ENCODE measurements at regions not wholly inside any gene's neighbourhood (a gene's known extent, or its start where the extent isn't known, plus 50 kb on each side); places are given as distances from the start of the nearest gene placed in this dataset.

- no peak for TF ChIP-seq ZNF75A (CRISPR knock-in tag; IDR thresholded peaks at IDR 0.05)
- TF ChIP-seq PURB (CRISPR knock-in tag; IDR thresholded peaks at IDR 0.05; ENCODE audit: low read depth), result no peak
- no peak for TF ChIP-seq CREBBP (IDR thresholded peaks at IDR 0.05; ENCODE audit: low read depth, low read length)
- TF ChIP-seq CEBPG (CRISPR knock-in tag; IDR thresholded peaks at IDR 0.05), result no peak
- TF ChIP-seq CEBPG (tag; conservative IDR thresholded peaks at IDR 0.05 in 1 of 2, IDR thresholded peaks at IDR 0.05 in 1 of 2), result no peak
- no peak for TF ChIP-seq POLR2B (IDR thresholded peaks at IDR 0.05; ENCODE audit: low read depth, partially characterized antibody)
- no peak for TF ChIP-seq ZNF561 (CRISPR knock-in tag; conservative IDR thresholded peaks at IDR 0.05)
- TF ChIP-seq GTF2E2 (tag; IDR thresholded peaks at IDR 0.05), result no peak
- no peak for TF ChIP-seq ETS2 (tag; IDR thresholded peaks at IDR 0.05; ENCODE audit: borderline replicate concordance, poor library complexity, severe bottlenecking)
These were observed 159.9 kb downstream of the MDFIC start (continued) for GRCh38 chr7:115081772-115082171.

- POLR2A ChIA-PET, result no interaction called here
- no peak for ATAC-seq
These were observed 157.0 kb downstream of the MDFIC start for GRCh38 chr7:115078851-115079250.

More at GRCh38 chr7:115078851-115079250, 157.0 kb downstream of the MDFIC start:
- no peak for FAIRE-seq
- WGBS (ENCODE audit: insufficient coverage, low coverage, missing lambda C conversion rate), result 0% methylated on average over 1 of the region's 1 CpG
- DNase-seq (ENCODE audit: extremely low read depth in 1 of 4, low spot score in 3 of 4), result no peak
- Histone ChIP-seq H2AFZ (ENCODE audit: low read depth, low read length) (no peak overlapping the region), H3K4me3 (no peak overlapping the region), H3K9ac (ENCODE audit: insufficient read depth in 1 of 2, low read depth in 2 of 2, low read length in 2 of 2) (no peak overlapping the region), H3K27ac (ENCODE audit: extremely low read depth, low read depth, low read length) (no peak overlapping the region), H3K36me3 (ENCODE audit: control insufficient read depth, insufficient read depth, low read length) (no peaks in the 10 kb centered on the region), H3K79me2 (ENCODE audit: control insufficient read depth, insufficient read depth, low read length) (no peaks in the 10 kb centered on the region), H3K27me3 (ENCODE audit: control insufficient read depth in 2 of 2, insufficient read depth in 2 of 2, low read length in 2 of 2) (no peaks in the 10 kb centered on the region), H3K9me1 (ENCODE audit: control insufficient read depth, insufficient read depth, low read length) (no peaks in the 10 kb centered on the region), H4K20me1 (replicated peaks; ENCODE audit: control insufficient read depth, insufficient read depth, low read length) (no peaks in the 10 kb centered on the region), H3K4me2 (ENCODE audit: insufficient read depth, low read length) (no peak overlapping the region), H3K9me3 (replicated peaks; ENCODE audit: control insufficient read depth, insufficient read depth, low read depth, low read length) (no peaks in the 10 kb centered on the region; the same call in 1 of the 2 replicates), H3K4me1 (replicated peaks in 1 of 2; ENCODE audit: control insufficient read depth in 2 of 2, insufficient read depth in 2 of 2, low read length in 2 of 2) (no peaks in the 10 kb centered on the region)
- no TSS peak for BruUV-seq (replicated peaks)
- CTCF ChIA-PET (ENCODE audit: low intra/inter-chr PET ratio), result no interaction called here
- intact Hi-C loops (cut with micrococcal nuclease), result no loop called here
- TF ChIP-seq NEUROD1 (IDR thresholded peaks at IDR 0.05; ENCODE audit: borderline replicate concordance, low read depth, low read length, partially characterized antibody), result no peak
- no peak for TF ChIP-seq CBX2 (IDR thresholded peaks at IDR 0.05; ENCODE audit: insufficient read depth, low read length, poor library complexity, severe bottlenecking)
- TF ChIP-seq HOMEZ (CRISPR knock-in tag; IDR thresholded peaks at IDR 0.05), result no peak
- TF ChIP-seq WHSC1 (IDR thresholded peaks at IDR 0.05; ENCODE audit: low read length), result no peak
- TF ChIP-seq ZNF644 (tag; IDR thresholded peaks at IDR 0.05; ENCODE audit: low read depth), result no peak
- in situ Hi-C loops (cut with MboI), result no loop called here
